HG03045 (cell line): ENCODE measurements at regions not wholly inside any gene's neighbourhood (a gene's known extent, or its start where the extent isn't known, plus 50 kb on each side); places are given as distances from the start of the nearest gene placed in this dataset.
"Not testable (repeated sequence)": the region's sequence is repeated elsewhere in the genome, so short reads cannot be mapped to it uniquely, and the experiment has no call there.

ENCODE experiments used
- ATAC-seq: cut with Tn5 transposase; IDR thresholded peaks from one replicate; pipeline ENCODE4 v1.9.1; 2021; ENCODE audit warnings: mild to moderate bottlenecking, moderate library complexity; ENCODE audit not compliant: unreplicated experiment

GRCh38 chr17:71635187-71635586 lies 485.6 kb upstream of the SOX9 start:
- no peak for ATAC-seq

DNA sequence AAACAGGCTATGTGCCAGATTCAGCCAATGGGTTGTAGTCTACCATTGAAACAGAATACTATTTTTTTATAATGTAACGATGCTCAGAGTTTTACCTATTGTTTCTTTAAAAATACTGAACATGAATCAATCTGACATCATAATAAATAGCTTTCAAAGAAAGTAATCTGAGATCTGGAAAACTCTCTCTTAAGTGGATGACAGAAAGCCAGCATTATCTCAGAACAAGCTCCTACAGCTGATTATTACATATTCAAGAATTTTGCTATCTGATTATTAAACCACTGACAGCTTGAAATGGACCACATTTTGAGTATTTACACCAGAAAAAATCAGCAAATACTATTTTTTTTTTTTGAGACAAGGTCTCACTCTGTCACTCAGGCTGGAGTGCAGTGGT lies 484.2 kb upstream of the SOX9 start:
- no peak for ATAC-seq

DNA sequence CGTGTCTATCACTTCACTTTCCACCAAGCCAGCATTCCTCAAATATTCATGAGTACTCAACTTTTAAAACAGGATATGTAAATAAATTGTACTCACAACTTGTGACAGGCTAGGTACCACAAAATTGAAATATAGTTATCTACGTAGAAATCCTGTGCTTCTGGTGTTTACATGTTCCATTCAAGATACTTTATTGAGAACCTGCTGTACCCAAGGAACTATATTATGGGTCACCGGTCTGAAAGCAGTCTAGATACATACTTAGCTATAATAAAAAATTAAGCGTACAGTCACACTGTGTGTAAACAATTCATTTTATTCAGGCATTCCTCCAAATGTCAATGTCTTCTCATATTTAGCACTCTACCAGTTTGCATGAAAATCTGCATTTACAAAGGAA lies 482.2 kb upstream of the SOX9 start:
- ATAC-seq, result no peak

DNA sequence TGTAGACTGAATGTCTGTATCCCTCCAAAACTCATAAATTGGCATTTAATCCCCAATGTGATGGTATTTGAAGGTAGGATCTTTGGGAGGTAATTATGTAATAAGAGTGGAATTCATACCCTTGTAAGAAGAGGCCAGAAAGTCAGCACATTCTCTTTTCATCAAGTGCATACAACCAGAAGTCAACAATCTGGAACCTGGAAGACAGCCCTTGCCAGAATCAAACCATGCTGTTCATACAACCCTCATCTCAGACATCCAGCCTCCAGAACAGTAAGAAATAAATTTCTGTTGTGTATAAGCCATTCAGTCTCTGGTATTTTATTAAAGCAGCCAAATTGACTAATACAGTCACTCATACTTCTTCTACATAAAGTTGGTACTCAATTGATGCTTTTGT lies 481.0 kb upstream of the SOX9 start:
- ATAC-seq, result no peak

- ATAC-seq, result not testable (repeated sequence)
These were observed 473.9 kb upstream of the SOX9 start for GRCh38 chr17:71646890-71647289.

GRCh38 chr17:71648342-71648741 lies 472.5 kb upstream of the SOX9 start:
- ATAC-seq, result not testable (repeated sequence)

DNA sequence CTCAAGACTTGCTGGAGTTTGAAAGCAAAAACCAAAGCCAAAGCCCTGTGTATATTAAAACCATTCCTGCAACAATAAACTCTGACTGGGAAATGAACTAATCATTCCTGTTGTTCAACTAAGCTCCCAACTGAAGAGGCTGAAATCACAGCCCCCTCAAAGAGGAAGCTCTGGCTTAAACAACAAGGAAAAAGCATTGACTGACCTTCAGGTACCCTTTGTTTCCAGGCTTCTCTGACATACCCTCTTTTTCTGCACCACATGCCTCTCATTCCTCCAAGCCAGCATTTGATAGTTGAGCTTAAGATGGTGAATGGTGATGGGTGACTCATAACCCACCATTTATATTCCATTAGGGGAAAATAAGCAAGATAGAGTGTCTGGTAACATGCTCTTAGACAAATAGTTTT lies 470.9 kb upstream of the SOX9 start:
- no peak for ATAC-seq

DNA sequence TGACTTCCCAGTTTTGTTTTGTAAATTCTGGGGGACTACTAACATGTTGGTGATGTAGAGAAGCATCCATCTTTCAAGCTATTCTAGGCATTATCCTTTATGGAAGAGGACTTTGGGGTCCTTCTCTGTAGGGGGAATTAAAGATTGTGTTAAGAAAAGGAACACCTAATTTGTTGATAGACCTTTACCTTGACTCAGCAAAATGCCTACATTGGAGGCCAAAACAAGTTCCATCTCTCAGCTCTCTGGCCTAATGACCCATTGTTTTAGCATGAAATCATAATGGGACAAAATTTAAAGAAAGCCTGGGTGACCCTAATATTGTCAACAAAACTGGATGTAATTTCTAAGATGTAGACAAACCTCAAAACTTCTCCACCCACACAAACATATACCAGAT lies 465.3 kb upstream of the SOX9 start:
- ATAC-seq, result no peak

DNA sequence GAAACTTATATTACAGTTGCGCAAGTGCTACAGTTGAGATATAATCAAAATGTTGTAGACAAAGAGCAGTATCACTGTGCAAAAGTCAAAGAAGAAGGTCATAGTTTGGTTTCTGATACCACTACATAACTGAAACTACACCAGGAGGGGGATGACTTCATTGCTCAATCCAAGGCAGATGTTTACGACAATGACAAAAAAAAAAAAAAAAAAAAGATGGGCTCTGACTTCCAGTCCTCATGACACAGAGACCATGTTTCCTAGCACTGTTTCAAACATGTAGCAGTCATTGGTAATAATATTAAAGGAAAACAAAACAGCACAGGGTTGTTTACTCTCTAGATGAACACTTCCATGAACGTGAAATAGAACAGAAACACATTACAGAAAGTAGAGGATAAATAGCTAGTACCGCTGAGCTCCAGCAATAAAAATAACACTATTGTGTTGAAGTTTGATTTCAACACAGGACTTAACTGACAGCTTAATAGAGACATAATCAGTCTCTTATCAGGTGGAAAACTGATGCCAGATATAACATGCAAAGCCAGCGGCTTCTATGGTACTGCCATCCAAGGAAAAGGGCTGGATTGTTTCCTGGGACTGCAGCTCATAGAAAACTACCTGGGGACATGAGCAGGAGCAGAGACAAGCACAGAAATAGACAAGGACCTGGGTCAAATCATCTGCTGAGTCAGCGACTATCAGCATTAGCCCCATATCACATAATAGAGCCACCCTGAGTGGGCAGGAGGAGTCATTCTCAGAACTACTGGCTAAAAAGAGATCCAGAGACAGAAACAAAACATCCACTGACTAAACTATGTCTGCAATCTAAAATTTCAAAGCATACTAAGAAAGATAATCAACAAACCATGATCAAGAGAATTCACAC lies 463.6 kb upstream of the SOX9 start:
- no peak for ATAC-seq

DNA sequence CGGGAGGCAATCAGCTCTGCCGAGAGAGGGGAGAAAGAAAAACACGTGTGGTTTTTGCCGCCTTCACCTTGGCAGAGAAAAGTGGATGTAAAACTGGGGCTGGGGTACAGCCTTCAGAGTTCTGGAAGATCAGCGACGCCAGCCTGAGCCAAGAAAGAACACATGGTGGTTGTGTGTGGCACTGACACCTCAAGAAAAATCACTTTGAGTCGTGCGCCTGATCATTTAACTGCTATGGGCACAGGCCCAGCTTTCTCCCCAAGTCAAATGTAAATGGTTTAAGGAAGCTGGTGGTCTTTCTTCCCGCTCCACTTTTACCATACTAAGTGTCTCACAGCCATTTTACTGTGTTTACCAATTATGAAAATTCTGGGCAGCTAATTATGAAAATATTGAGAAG lies 461.8 kb upstream of the SOX9 start:
- ATAC-seq, result no peak

DNA sequence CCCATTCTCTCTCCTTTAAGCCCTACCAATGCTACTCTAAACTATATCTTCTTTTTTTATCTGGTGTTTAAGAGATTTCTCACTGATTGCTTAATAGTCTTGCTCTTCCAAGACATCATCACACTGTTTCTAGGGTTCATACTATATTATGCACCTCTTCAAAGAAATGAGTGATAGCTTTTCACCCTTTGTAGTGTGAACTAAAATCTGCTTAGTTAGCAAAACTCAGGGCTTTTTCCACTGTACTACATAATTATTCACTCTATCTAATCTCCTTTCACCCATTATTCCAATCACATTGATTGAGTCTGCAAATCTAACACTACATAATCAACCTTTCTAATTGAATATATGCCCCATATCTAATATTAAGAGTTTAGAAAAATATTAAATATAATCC lies 456.0 kb upstream of the SOX9 start:
- no peak for ATAC-seq

- no peak for ATAC-seq
These were observed 454.8 kb upstream of the SOX9 start for GRCh38 chr17:71666047-71666446.

- no peak for ATAC-seq
These were observed 453.2 kb upstream of the SOX9 start for GRCh38 chr17:71667661-71668060.

GRCh38 chr17:71668807-71669206 lies 452.0 kb upstream of the SOX9 start:
- ATAC-seq, result no peak

- ATAC-seq, result no peak
These were observed 443.4 kb upstream of the SOX9 start for GRCh38 chr17:71677439-71677838.

DNA sequence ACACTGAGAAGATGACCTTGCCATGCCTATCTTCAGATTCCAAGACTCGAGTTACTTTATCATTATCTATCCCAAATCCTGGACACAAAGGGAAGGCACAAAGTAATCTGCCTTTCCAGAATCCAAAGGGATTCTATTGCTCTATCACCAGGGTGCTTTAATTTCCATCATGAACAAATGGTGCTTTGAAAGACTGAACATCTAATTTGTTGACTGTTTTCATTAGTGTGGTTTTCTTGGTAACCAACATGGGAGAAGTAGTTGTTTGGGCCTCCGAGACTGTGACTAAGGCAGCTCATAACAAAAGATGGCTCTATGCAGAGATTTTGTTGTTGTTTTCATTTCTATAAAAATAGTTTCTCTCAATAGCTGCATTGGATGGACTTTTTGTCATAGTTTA lies 441.0 kb upstream of the SOX9 start:
- ATAC-seq, result no peak

DNA sequence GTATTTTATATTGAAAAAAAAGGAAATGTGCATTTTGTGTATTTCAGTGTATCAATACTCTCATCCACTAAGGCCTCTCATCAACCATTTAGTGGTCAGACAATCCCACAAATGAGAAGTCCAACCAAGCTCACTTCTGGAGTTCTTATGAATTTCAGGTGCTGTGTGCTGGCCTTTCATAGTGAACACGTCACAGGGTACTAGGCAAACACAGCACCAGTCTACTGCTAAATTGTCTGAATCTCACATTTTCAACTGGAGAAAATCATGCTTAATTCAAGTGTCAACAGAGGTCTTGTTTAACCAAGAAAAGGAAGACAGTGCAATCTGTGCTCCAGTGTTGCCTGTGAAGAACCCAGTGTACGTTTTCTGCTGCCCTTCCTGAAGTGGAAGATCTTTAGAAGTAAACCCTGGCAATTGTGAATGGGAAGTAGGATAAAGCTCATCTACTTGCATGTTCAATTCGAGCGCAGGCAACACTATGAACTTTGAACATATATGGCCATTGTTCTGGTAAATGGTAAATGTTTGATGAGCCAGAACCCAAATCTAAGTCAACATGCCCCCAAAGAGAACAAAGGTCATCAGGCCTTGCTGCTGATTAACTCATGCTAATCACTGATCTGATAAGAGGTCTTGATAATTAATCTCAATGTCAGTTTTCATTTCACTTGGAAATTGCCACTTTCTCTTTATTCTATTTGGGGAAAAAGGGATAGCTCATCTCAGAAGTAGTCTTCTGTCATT lies 439.2 kb upstream of the SOX9 start:
- no peak for ATAC-seq

- no peak for ATAC-seq
These were observed 438.7 kb upstream of the SOX9 start for GRCh38 chr17:71682174-71682494.

- ATAC-seq, result no peak
These were observed 431.0 kb upstream of the SOX9 start for GRCh38 chr17:71689782-71690181.

DNA sequence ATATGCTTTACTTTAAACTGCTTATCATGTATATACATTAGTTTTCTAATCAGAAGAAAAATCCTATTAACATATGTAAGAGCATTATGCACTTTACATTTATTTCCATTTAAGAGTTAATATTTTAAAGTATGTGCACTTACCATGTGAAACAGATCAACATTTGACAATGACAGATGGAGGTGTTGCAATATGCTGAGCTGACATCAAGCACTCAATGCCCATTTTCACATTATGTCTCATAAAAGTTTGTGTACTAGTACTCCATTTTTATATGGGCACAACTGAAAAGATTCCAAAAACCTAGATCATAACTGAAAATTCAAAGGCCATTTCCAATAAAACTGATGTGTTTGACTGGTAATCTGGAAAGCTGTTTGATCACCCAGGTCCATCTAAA lies 420.9 kb upstream of the SOX9 start:
- no peak for ATAC-seq

DNA sequence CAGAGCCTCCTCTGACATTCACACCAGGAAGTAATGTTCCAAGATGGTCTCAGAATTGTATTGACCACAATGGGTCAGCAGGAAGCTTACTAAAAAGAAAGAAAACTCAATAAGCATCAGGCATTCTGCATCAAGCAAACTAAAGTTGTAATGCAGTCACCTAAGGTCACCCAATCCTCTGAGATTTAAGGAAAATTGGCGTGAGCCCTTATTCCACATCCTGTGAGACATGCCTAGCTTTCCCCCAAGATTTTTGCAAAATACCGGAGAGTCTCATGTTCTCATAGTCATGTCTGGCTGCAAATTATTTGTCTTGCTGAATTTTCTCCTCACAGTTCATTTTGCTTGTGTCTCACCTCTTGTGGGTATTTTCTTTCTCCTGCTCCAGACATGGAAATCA lies 417.1 kb upstream of the SOX9 start:
- ATAC-seq, result no peak

DNA sequence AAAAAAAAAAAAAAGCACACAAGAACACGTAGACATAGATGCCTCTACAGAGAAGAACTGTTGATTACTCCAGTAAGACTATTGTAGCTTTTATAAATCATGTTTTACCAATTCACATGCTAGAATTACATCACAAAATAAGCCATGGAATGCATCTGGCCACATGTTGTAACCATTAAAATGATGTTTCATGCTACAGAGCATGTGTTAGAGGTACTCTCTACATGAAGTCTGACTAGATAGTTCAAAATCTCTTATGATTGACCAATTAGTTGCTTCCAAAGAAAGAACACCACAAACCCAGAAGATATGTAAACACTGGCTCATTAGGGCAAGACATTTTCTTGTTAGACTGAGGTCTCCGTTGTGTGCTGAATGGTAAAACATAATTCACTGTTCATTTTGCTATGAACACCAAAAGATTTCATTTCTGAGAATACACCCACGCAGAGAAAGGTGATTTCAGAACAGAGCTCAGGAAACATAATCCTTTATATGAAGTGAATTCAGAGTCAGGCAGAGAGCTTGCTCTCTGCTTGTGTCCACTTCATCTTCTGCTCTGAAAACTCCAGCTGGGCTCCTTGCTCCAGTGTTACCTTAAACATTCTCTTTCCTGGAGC lies 411.4 kb upstream of the SOX9 start:
- no peak for ATAC-seq
